MM.1S (cell line): ENCODE measurements at regions not wholly inside any gene's neighbourhood (a gene's known extent, or its start where the extent isn't known, plus 50 kb on each side); places are given as distances from the start of the nearest gene placed in this dataset.

Source experiments
- DNase-seq: peaks from one replicate; pipeline ENCODE4 v3.0.0-alpha.2; 2015
- H2AFZ ChIP-seq: fragments of 300-600 bp; sonication (generic); 2 replicates; pipeline ENCODE4 v1.6.0; 2016; ENCODE audit warnings: antibody characterized with exemption, low read length
- H3F3A ChIP-seq: fragments of 300-600 bp; sonication (generic); 2 replicates; pipeline ENCODE4 v1.6.1; 2016; ENCODE audit warnings: mild to moderate bottlenecking, antibody characterized with exemption, low read length, moderate library complexity, mixed read lengths; ENCODE audit not compliant: insufficient read depth
- H3K27ac ChIP-seq: fragments of 300-600 bp; sonication (generic); 2 replicates; pipeline ENCODE4 v1.5.1; 2016; ENCODE audit warnings: mild to moderate bottlenecking, low read length
- H3K27me3 ChIP-seq: fragments of 300-600 bp; sonication (generic); replicated peaks from 2 replicates; pipeline ENCODE4 v1.6.0; 2016; ENCODE audit warnings: low read length; ENCODE audit not compliant: insufficient read depth
- H3K36me3 ChIP-seq: fragments of 300-600 bp; sonication (generic); replicated peaks from 2 replicates; pipeline ENCODE4 v1.6.1; 2016; ENCODE audit warnings: mild to moderate bottlenecking, low read length, mixed read lengths; ENCODE audit not compliant: insufficient read depth
- H3K4me1 ChIP-seq: fragments of 300-600 bp; sonication (generic); 2 replicates; pipeline ENCODE4 v1.6.1; 2016; ENCODE audit warnings: low read length, mixed read lengths
- H3K4me2 ChIP-seq: fragments of 300-600 bp; sonication (generic); 2 replicates; pipeline ENCODE4 v1.6.0; 2016; ENCODE audit warnings: low read depth, low read length
- H3K4me3 ChIP-seq: fragments of 300-600 bp; sonication (generic); 2 replicates; pipeline ENCODE4 v1.5.1; 2016; ENCODE audit warnings: low read length, mixed read lengths
- H3K79me2 ChIP-seq: fragments of 300-600 bp; sonication (generic); 2 replicates; pipeline ENCODE4 v1.6.1; 2016; ENCODE audit warnings: mixed run types, low read length, mixed read lengths
- H3K9ac ChIP-seq: fragments of 300-600 bp; sonication (generic); 2 replicates; pipeline ENCODE4 v1.6.1; 2016; ENCODE audit warnings: low read length, mixed read lengths
- H3K9me2 ChIP-seq: fragments of 300-600 bp; sonication (generic); replicated peaks from 2 replicates; pipeline ENCODE4 v1.6.1; 2016; ENCODE audit warnings: mild to moderate bottlenecking, low read length, mixed read lengths; ENCODE audit not compliant: insufficient read depth
- H3K9me3 ChIP-seq: fragments of 300-600 bp; sonication (generic); replicated peaks from 2 replicates; pipeline ENCODE4 v1.6.1; 2016; ENCODE audit warnings: mild to moderate bottlenecking, low read length, mixed read lengths; ENCODE audit not compliant: insufficient read depth
- H4K20me1 ChIP-seq: fragments of 300-600 bp; sonication (generic); 2 replicates; pipeline ENCODE4 v1.6.1; 2016; ENCODE audit warnings: mild to moderate bottlenecking, low read length, moderate library complexity, mixed read lengths; ENCODE audit not compliant: insufficient read depth
- EZH2 ChIP-seq: fragments of 300-600 bp; sonication (generic); optimal IDR thresholded peaks from 2 replicates; pipeline ENCODE3; 2017; ENCODE audit warnings: low read depth, mild to moderate bottlenecking, antibody characterized with exemption, low read length, mixed read lengths
- EZH2phosphoT487 ChIP-seq: fragments of 300-600 bp; sonication (generic); IDR thresholded peaks from 2 replicates; pipeline ENCODE4 v1.6.1; 2018; ENCODE audit warnings: antibody characterized with exemption, low read length
- TF ChIP-seq, protein P1 (sequence below): fragments of 300-600 bp; sonication (generic); IDR thresholded peaks from 2 replicates; pipeline ENCODE4 v1.5.1; 2016; ENCODE audit warnings: antibody characterized with exemption, low read length, mixed read lengths

DNA sequence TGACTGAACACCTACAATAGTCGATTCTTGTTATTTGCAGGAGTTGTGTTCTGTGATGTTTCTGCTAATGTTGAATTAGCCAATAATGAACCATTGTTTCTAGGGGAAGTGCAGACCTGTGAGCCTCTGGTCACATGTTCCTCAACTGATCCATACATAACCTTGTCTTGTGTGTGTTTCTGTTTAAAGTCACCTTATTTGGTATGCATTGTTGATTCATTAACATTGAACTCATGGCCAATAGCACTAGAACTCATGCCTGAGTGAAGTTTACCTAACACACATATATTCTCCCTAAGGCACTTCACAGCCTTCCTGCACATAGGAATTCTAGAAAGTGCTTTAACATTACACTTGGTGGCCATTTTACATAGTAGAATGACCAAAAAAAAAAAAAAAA is 271.8 kb upstream of the PLET1 start:
- H3F3A ChIP-seq = no peaks in the 10 kb centered on the region
- no peaks in the 10 kb centered on the region for H3K9me2 ChIP-seq
- H3K4me2 ChIP-seq = no peak overlapping the region
- H3K4me3 ChIP-seq = no peak overlapping the region
- no peak overlapping the region for H2AFZ ChIP-seq
- no peaks in the 10 kb centered on the region for H3K9me3 ChIP-seq
- TF ChIP-seq, protein P1, sequence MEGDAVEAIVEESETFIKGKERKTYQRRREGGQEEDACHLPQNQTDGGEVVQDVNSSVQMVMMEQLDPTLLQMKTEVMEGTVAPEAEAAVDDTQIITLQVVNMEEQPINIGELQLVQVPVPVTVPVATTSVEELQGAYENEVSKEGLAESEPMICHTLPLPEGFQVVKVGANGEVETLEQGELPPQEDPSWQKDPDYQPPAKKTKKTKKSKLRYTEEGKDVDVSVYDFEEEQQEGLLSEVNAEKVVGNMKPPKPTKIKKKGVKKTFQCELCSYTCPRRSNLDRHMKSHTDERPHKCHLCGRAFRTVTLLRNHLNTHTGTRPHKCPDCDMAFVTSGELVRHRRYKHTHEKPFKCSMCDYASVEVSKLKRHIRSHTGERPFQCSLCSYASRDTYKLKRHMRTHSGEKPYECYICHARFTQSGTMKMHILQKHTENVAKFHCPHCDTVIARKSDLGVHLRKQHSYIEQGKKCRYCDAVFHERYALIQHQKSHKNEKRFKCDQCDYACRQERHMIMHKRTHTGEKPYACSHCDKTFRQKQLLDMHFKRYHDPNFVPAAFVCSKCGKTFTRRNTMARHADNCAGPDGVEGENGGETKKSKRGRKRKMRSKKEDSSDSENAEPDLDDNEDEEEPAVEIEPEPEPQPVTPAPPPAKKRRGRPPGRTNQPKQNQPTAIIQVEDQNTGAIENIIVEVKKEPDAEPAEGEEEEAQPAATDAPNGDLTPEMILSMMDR = no peak
- TF ChIP-seq EZH2 (no peak), EZH2phosphoT487 (no peak)
- H3K79me2 ChIP-seq = no peaks in the 10 kb centered on the region
- H3K27me3 ChIP-seq = no peaks in the 10 kb centered on the region
- no peak overlapping the region for H3K27ac ChIP-seq
- no peaks in the 10 kb centered on the region for H3K36me3 ChIP-seq
- no peaks in the 10 kb centered on the region for H4K20me1 ChIP-seq
- no peaks in the 10 kb centered on the region for H3K4me1 ChIP-seq
- DNase-seq = no peak
- H3K9ac ChIP-seq = no peak overlapping the region

- no peak for DNase-seq
- no peaks in the 10 kb centered on the region for H3K4me1 ChIP-seq
- TF ChIP-seq EZH2 (no peak), EZH2phosphoT487 (no peak)
- TF ChIP-seq, protein P1 = no peak
Measured at GRCh38 chr11:112533682-112534081, 273.0 kb upstream of the PLET1 start.

GRCh38 chr11:112534208-112534607 is 273.5 kb upstream of the PLET1 start:
- Histone ChIP-seq H3K9me3 (no peaks in the 10 kb centered on the region), H3F3A (no peaks in the 10 kb centered on the region), H3K27ac (no peak overlapping the region), H3K4me3 (no peak overlapping the region), H3K9ac (no peak overlapping the region), H2AFZ (no peak overlapping the region), H3K4me1 (no peaks in the 10 kb centered on the region), H4K20me1 (no peaks in the 10 kb centered on the region), H3K27me3 (no peaks in the 10 kb centered on the region), H3K79me2 (no peaks in the 10 kb centered on the region), H3K4me2 (no peak overlapping the region), H3K36me3 (no peaks in the 10 kb centered on the region), H3K9me2 (no peaks in the 10 kb centered on the region)
- no peak for DNase-seq
- TF ChIP-seq EZH2phosphoT487 = no peak

More at GRCh38 chr11:112533682-112534081, 273.0 kb upstream of the PLET1 start:
- Histone ChIP-seq H3K9me2 (no peaks in the 10 kb centered on the region), H3K9me3 (no peaks in the 10 kb centered on the region), H3K9ac (no peak overlapping the region), H3K4me2 (no peak overlapping the region), H3K27me3 (no peaks in the 10 kb centered on the region), H2AFZ (no peak overlapping the region), H4K20me1 (no peaks in the 10 kb centered on the region), H3F3A (no peaks in the 10 kb centered on the region), H3K27ac (no peak overlapping the region), H3K4me3 (no peak overlapping the region), H3K36me3 (no peaks in the 10 kb centered on the region), H3K79me2 (no peaks in the 10 kb centered on the region)

DNA sequence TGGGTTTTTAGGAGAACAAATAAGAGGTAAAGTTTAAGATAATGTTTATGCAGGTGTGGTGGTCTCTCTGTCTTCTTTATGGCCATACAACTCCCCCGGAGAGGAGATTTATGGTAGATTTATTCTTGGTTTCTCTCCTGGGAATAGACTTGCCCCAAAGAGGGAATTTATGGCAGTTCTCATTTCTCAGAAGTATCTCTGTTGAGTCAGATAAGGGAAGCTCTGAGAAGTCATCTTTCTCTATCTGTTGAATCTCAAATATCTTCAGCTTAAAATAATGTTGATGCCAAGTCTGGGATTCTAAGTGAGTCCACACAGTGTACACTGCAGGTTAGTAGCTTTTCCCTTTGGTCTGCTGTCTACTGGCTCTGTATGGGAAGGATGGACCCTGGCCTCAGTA is 276.4 kb upstream of the PLET1 start:
- no peaks in the 10 kb centered on the region for H3K4me1 ChIP-seq
- H3K79me2 ChIP-seq = no peaks in the 10 kb centered on the region
- no peak for DNase-seq
- H3F3A ChIP-seq = no peaks in the 10 kb centered on the region
- H3K27ac ChIP-seq = no peak overlapping the region
- H3K27me3 ChIP-seq = no peaks in the 10 kb centered on the region
- H3K4me2 ChIP-seq = no peak overlapping the region
- no peaks in the 10 kb centered on the region for H4K20me1 ChIP-seq
- no peak overlapping the region for H2AFZ ChIP-seq
- no peak overlapping the region for H3K4me3 ChIP-seq
- H3K9ac ChIP-seq = no peak overlapping the region
- TF ChIP-seq, protein P1 = no peak
- no peak for TF ChIP-seq EZH2phosphoT487
- TF ChIP-seq EZH2 = no peak
- H3K9me3 ChIP-seq = no peaks in the 10 kb centered on the region
- no peaks in the 10 kb centered on the region for H3K9me2 ChIP-seq
- H3K36me3 ChIP-seq = no peaks in the 10 kb centered on the region
